K562 (cell line): ENCODE measurements at regions not wholly inside any gene's neighbourhood (a gene's known extent, or its start where the extent isn't known, plus 50 kb on each side); places are given as distances from the start of the nearest gene placed in this dataset.

Experiments used
- ATAC-seq: fragments of 200-7000 bp; cut with Tn5 transposase; 3 replicates; pipeline ENCODE4 v1.9.1; 2020; ENCODE audit warnings: moderate library complexity
- BruUV-seq: library from RNA; stranded (reverse); fragments of 400-500 nt; replicated peaks from 2 replicates; lab custom pipeline; 2021; lab: Mats Ljungman, UMichigan
- CTCF ChIA-PET: fragments of 300-600 bp; formaldehyde crosslinking; extraction: SDS; loops from one replicate; lab custom pipeline; 2021; ENCODE audit warnings: low intra/inter-chr PET ratio; lab: Yijun Ruan, JAX
- POLR2A ChIA-PET: fragments of 300-600, 350-650 bp; sonication (Branson Sonifier 250); formaldehyde crosslinking; extraction: SDS; loops from one replicate; lab custom pipeline; 2021; ENCODE audit warnings: antibody characterized with exemption, inconsistent platforms; lab: Yijun Ruan, JAX
- DNase-seq, 4 experiments: peaks; one replicate each; pipeline versions ENCODE4 v3.0.0 to v3.0.0-alpha.2; 2011 to 2018; ENCODE audit warnings: low spot score in 3 of 4, mixed read lengths in 3 of 4; ENCODE audit errors: extremely low read depth in 1 of 4
- FAIRE-seq: peaks from 2 replicates; lab custom pipeline; 2011; peaks lifted over from hg19 to GRCh38; lab: Jason Lieb, UNC
- H2AFZ ChIP-seq: 2 replicates; pipeline ENCODE4 v1.6.0; 2011; ENCODE audit warnings: low read depth, low read length, control low read depth, inconsistent platforms
- H3K27ac ChIP-seq: fragments of 200-600 bp; 3 replicates; pipeline ENCODE4 v1.8.0; 2011; ENCODE audit warnings: low read depth, mild to moderate bottlenecking, control low read depth, inconsistent platforms, low read length, moderate library complexity, mixed read lengths; ENCODE audit errors: extremely low read depth
- H3K27me3 ChIP-seq, 2 experiments: fragments of 300-600 bp in 1 of 2; 2 replicates in 1 of 2; 3 replicates in 1 of 2; pipeline versions ENCODE4 v1.6.0 to v1.8.0; 2011; ENCODE audit warnings: inconsistent platforms in 2 of 2, low read length in 2 of 2, mild to moderate bottlenecking in 1 of 2, mixed read lengths in 1 of 2, moderate library complexity in 1 of 2; ENCODE audit not compliant: control insufficient read depth in 2 of 2, insufficient read depth in 2 of 2
- H3K36me3 ChIP-seq: fragments of 300-600 bp; 3 replicates; pipeline ENCODE4 v1.8.0; 2011; ENCODE audit warnings: mild to moderate bottlenecking, low read length, inconsistent platforms; ENCODE audit not compliant: control insufficient read depth, insufficient read depth
- H3K4me1 ChIP-seq, 2 experiments: fragments of 200-600 bp in 1 of 2; replicated peaks in 1 of 2; 2 replicates in 1 of 2; 3 replicates in 1 of 2; pipeline versions ENCODE4 v1.5.1 to v1.8.0; 2011; ENCODE audit warnings: inconsistent platforms in 2 of 2, low read length in 2 of 2, mild to moderate bottlenecking in 1 of 2, mixed read lengths in 1 of 2, moderate library complexity in 1 of 2; ENCODE audit not compliant: control insufficient read depth in 2 of 2, insufficient read depth in 2 of 2
- H3K4me2 ChIP-seq: 2 replicates; pipeline ENCODE4 v1.6.1; 2011; ENCODE audit warnings: low read length, control low read depth, inconsistent platforms, mixed read lengths; ENCODE audit not compliant: insufficient read depth
- H3K4me3 ChIP-seq: fragments of 200-600 bp; sonication (generic), shearing (Covaris generic); 2 replicates; pipeline ENCODE4 v1.5.1; 2016; ENCODE audit warnings: control low read depth, inconsistent platforms
- H3K79me2 ChIP-seq: fragments of 200-600 bp; 3 replicates; pipeline ENCODE4 v1.8.0; 2011; ENCODE audit warnings: low read length, inconsistent platforms; ENCODE audit not compliant: control insufficient read depth, insufficient read depth
- H3K9ac ChIP-seq, 2 experiments: 2 replicates each; pipeline versions ENCODE4 v1.6.0 to v1.6.1; 2011; ENCODE audit warnings: low read depth in 2 of 2, low read length in 2 of 2, control low read depth in 1 of 2, inconsistent platforms in 1 of 2, mild to moderate bottlenecking in 1 of 2, mixed read lengths in 1 of 2; ENCODE audit not compliant: insufficient read depth in 1 of 2
- H3K9me1 ChIP-seq: one replicate; pipeline ENCODE4 v1.6.0; 2011; ENCODE audit warnings: inconsistent platforms, mild to moderate bottlenecking, low read length, moderate library complexity; ENCODE audit not compliant: control insufficient read depth, insufficient read depth
- H3K9me3 ChIP-seq: replicated peaks from 2 replicates; pipeline ENCODE4 v1.5.1; 2011; ENCODE audit warnings: low read depth, low read length, inconsistent platforms; ENCODE audit not compliant: control insufficient read depth, insufficient read depth
- H4K20me1 ChIP-seq: replicated peaks from 2 replicates; pipeline ENCODE4 v1.6.1; 2011; ENCODE audit warnings: low read length, inconsistent platforms, mixed read lengths; ENCODE audit not compliant: control insufficient read depth, insufficient read depth
- CCNT2 ChIP-seq: IDR thresholded peaks from 2 replicates; pipeline ENCODE4 v1.6.1; 2011; ENCODE audit warnings: borderline replicate concordance, low read depth, mild to moderate bottlenecking, moderate library complexity, mixed read lengths, low read length; ENCODE audit not compliant: insufficient read length; ENCODE audit errors: extremely low read depth
- CHD4 ChIP-seq: fragments of 200-600 bp; sonication (generic); IDR thresholded peaks from 3 replicates; pipeline ENCODE4 v1.6.1; 2012; ENCODE audit warnings: low read depth, mild to moderate bottlenecking, mixed read lengths, low read length, inconsistent platforms; ENCODE audit not compliant: insufficient read depth, insufficient replicate concordance, poor library complexity, severe bottlenecking
- HOXB6 ChIP-seq: fragments of 250-450 bp; sonication (Bioruptor Pico); IDR thresholded peaks from 2 replicates; pipeline ENCODE4 v1.5.1; 2022; ENCODE audit warnings: mild to moderate bottlenecking, borderline replicate concordance
- SIRT6 ChIP-seq: IDR thresholded peaks from one replicate; pipeline ENCODE4 v1.6.1; 2012; ENCODE audit warnings: low read depth, mild to moderate bottlenecking, control low read depth, inconsistent platforms, low read length, moderate library complexity
- ZBTB7A ChIP-seq: IDR thresholded peaks from 2 replicates; pipeline ENCODE4 v1.6.1; 2011; ENCODE audit warnings: low read depth, mild to moderate bottlenecking, low read length, moderate library complexity, borderline replicate concordance; ENCODE audit not compliant: control insufficient read depth
- WGBS: fragments of 100-300 bp; shearing (Covaris generic); methylation state at CpG from one replicate; pipeline ENCODE4 v1.1.6; 2016; ENCODE audit warnings: low coverage, mixed read lengths; ENCODE audit not compliant: insufficient coverage; ENCODE audit errors: missing lambda C conversion rate; 5-methylcytosine and 5-hydroxymethylcytosine counted together
- in situ Hi-C: fragments of 300-500 bp; cut with MboI; formaldehyde crosslinking; loops from 4 replicates; pipeline ENCODE4 v1.15.0; 2018; ENCODE audit warnings: inconsistent platforms, mixed read lengths
- intact Hi-C: fragments of 100-400 bp; cut with micrococcal nuclease; formaldehyde crosslinking; loops from 2 replicates; pipeline ENCODE4 v1.14.2; 2022

DNA sequence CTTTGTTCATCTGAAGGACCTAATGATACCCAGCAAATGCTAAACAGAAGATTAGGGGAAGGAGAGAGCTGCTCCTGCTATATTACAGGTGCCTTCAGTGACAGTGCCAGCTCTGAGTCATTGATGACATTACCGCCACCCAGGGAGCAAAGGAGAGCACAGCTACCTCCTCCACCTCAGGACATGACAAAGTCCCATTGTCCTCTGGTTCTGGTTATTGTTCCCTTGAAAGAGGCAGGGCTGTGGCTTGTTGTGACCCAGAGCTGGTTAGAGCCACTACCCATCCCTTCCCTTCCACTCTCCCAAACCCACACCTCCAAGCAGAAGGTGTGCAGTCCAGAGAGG, 363.5 kb upstream of the DUSP10 start (continued):
- no peak for TF ChIP-seq CHD4

DNA sequence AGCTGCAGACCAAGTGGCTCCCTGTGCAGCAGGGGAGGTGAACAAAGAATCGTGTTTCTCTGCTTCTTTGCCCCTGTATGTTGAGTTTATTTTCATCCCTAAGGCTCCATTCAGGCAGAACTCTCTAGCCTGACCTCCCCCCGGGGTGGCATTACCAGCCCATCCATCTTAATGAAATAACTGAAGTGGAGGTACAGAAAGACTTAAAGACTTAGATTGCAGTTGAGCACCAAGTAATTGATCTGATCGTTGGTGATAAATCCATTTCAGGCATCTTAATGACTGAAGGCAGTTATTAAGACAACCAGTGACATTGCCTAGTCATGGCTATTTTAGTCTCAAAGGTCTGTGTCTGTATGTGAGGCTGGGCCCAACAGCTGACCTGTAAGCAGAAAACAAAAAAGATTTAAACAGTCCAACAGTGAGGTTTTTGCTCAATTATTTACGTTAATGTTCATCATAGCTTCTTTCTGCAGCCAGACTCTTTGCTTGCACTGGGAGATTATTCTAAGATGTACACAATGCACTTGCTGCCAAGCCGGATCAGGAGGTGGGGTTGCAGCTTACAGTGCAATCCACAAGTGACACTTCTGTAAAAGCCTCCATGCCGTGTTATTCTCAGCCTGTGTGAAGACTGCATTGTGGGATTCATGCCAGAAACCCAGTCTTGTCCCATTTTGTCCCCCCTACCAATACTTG, 363.0 kb upstream of the DUSP10 start:
- H3K27ac ChIP-seq: no peak overlapping the region
- CTCF ChIA-PET: no interaction called here
- no peak for FAIRE-seq
- POLR2A ChIA-PET: no interaction called here
- TF ChIP-seq HOXB6 (CRISPR knock-in tag): no peak
- no peak for TF ChIP-seq ZBTB7A
- TF ChIP-seq CCNT2: no peak
- no peak for TF ChIP-seq SIRT6
- TF ChIP-seq, all 486 proteins: peak for 0
- Histone ChIP-seq H3K27me3 (no peaks in the 10 kb centered on the region; a peak in 1 of 5 replicates), H3K4me3 (no peak overlapping the region), H3K36me3 (no peaks in the 10 kb centered on the region), H3K9me3 (no peaks in the 10 kb centered on the region), H3K9ac (no peak overlapping the region), H2AFZ (no peak overlapping the region), H3K4me1 (no peaks in the 10 kb centered on the region), H3K9me1 (no peaks in the 10 kb centered on the region), H3K4me2 (no peak overlapping the region), H4K20me1 (no peaks in the 10 kb centered on the region), H3K79me2 (no peaks in the 10 kb centered on the region)
- intact Hi-C loops: no loop called here
- no TSS peak for BruUV-seq
- no peak for ATAC-seq
- in situ Hi-C loops: loop anchor here (10.0 kb wide), 1 partner anchor 350 kb away; no protein-coding TSS in a partner anchor
- WGBS: under 1% methylated on average over 6 of the region's 6 CpGs
- DNase-seq: no peak
